MG63 (cell line): ENCODE measurements at regions not wholly inside any gene's neighbourhood (a gene's known extent, or its start where the extent isn't known, plus 50 kb on each side); places are given as distances from the start of the nearest gene placed in this dataset.

Source experiments
- DNase-seq: peaks from one replicate; pipeline ENCODE4 v3.0.0-alpha.2; 2020
- H3K27me3 ChIP-seq: fragments of 250-450 bp; sonication (Bioruptor Pico); 2 replicates; pipeline ENCODE4 v1.5.1; 2020; ENCODE audit warnings: mild to moderate bottlenecking, moderate library complexity
- H3K36me3 ChIP-seq: fragments of 250-450 bp; sonication (Bioruptor Pico); 2 replicates; pipeline ENCODE4 v1.5.1; 2020; ENCODE audit warnings: mild to moderate bottlenecking, moderate library complexity
- H3K4me3 ChIP-seq: fragments of 250-450 bp; sonication (Bioruptor Pico); 2 replicates; pipeline ENCODE4 v1.5.1; 2020; ENCODE audit warnings: mild to moderate bottlenecking, moderate library complexity
- H3K9me3 ChIP-seq: fragments of 250-450 bp; sonication (Bioruptor Pico); 2 replicates; pipeline ENCODE4 v1.5.1; 2020; ENCODE audit warnings: mild to moderate bottlenecking, moderate library complexity

DNA sequence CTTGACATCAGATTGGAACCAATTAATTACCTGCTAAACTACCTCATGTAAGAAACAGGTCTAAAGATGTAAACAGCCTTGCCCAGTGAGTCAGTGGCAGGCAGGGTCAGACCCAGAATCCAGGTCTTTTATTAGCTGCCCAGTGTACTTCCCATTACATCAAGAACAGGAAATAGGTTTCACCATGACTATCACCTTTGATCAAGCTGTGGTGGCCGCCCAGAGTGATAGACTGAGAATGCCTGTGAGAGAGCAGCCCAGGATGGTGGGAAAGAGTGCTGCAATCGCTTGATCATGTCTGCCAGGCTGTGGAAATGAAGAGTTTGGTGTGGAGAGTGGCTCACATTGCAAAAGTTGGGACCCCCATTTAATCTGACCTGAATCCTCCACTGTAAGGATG is 61.3 kb upstream of the PIAS1 start:
- no peak overlapping the region for H3K4me3 ChIP-seq
- peaks cover 6% of the 10 kb centered on the region; the same call in 1 of the 2 replicates for H3K27me3 ChIP-seq
- H3K9me3 ChIP-seq = no peaks in the 10 kb centered on the region
- no peaks in the 10 kb centered on the region for H3K36me3 ChIP-seq
- no peak for DNase-seq

- no peak overlapping the region for H3K4me3 ChIP-seq
- H3K27me3 ChIP-seq = no peaks in the 10 kb centered on the region; the same call in 1 of the 2 replicates
- H3K9me3 ChIP-seq = no peaks in the 10 kb centered on the region
- peak; percentile 41 for DNase-seq
- H3K36me3 ChIP-seq = no peaks in the 10 kb centered on the region
Observed at GRCh38 chr15:67997996-67998395, 56.1 kb upstream of the PIAS1 start.

- Histone ChIP-seq H3K27me3 (no peaks in the 10 kb centered on the region; the same call in 1 of the 2 replicates), H3K36me3 (no peaks in the 10 kb centered on the region), H3K9me3 (no peaks in the 10 kb centered on the region), H3K4me3 (no peak overlapping the region)
- peak; percentile 46 for DNase-seq
Observed at GRCh38 chr15:67998599-67999133, 55.4 kb upstream of the PIAS1 start.

DNA sequence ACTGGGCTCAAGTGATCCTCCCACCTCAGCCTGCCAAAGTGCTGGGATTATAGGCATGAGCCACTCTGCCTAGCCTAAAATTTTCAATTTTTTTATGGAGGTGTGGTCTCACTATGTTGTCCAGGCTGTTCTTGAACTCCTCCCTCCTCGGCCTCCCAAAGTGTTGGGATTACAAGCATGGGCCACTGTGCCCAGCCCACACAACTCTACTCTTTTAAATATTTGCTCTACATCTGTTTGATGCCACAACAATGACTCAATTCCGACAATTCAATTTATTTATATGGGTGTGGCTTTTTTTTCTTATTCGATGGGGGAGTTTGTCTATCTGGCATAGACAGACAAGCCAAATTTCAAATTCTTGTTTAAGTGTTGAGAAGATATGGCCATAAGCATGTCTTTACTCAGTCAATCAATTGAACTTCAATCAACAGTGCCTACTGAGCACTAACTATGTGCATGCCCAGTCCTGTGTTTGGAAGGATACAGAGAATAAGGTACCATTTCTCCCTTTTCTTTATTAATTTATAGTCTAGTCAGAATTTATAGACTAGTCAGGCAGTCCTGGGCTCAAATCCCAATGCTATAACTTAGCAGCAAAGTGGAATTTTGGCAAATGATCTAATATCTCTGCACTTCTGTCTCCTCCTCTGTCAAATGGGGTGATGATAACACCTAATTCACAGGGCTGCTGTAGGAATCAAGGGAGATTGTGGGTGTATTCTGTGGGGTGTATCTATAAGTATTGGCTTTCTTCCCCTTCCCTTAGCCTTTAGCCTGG is 54.6 kb upstream of the PIAS1 start:
- Histone ChIP-seq H3K4me3 (no peak overlapping the region), H3K9me3 (no peaks in the 10 kb centered on the region), H3K27me3 (no peaks in the 10 kb centered on the region; the same call in 1 of the 2 replicates), H3K36me3 (no peaks in the 10 kb centered on the region)
- peak; percentile 49 for DNase-seq

DNA sequence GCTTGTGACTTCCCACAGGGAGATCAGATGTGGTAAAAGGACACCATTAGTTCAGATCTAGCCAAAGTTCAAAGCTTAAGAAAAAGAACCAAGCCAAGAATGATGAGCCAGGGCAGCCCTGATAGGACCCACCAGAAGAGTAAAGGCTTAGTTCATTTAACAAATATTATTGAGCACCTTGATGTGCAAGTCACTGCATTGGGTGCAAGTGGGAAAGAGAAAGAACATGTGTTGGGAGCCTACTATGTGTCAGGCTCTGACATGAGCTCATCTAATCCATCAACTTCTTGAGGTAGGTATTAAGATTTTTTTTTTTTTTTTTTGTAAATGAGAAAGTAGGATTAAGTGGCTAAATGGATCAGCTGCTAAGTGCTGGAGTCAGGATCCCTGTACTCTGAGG is 53.4 kb upstream of the PIAS1 start:
- Histone ChIP-seq H3K4me3 (no peak overlapping the region), H3K27me3 (no peaks in the 10 kb centered on the region; the same call in 1 of the 2 replicates), H3K36me3 (no peaks in the 10 kb centered on the region), H3K9me3 (no peaks in the 10 kb centered on the region)
- DNase-seq = no peak

DNA sequence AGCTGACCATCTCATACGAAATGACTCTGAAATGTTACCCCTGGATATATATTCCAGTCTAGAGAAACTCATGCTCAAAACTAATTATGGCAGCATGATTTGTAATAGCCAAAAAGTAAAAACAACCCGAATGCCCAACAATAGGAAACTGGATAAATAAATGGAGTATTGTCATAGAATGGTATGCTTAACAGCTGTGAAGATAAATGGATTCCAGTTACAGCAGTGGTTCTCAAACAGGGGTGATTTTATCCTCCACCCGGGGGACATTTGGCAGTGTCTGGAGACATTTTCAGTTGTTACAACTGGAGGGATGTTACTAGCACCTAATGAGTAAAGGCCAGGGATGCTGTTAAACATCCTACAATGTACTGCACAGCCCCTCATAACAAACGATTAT is 52.3 kb upstream of the PIAS1 start:
- Histone ChIP-seq H3K9me3 (no peaks in the 10 kb centered on the region), H3K4me3 (no peak overlapping the region), H3K27me3 (no peaks in the 10 kb centered on the region; the same call in 1 of the 2 replicates), H3K36me3 (no peaks in the 10 kb centered on the region)
- no peak for DNase-seq

- H3K27me3 ChIP-seq = no peaks in the 10 kb centered on the region; the same call in 1 of the 2 replicates
- H3K36me3 ChIP-seq = no peaks in the 10 kb centered on the region
- peaks cover 8% of the 10 kb centered on the region; the same call in 1 of the 2 replicates for H3K9me3 ChIP-seq
- no peak for DNase-seq
- no peak overlapping the region for H3K4me3 ChIP-seq
Observed at GRCh38 chr15:68003297-68003696, 50.8 kb upstream of the PIAS1 start.
